Epithelial cell of esophagus (primary cell): ENCODE measurements at regions not wholly inside any gene's neighbourhood (a gene's known extent, or its start where the extent isn't known, plus 50 kb on each side); places are given as distances from the start of the nearest gene placed in this dataset.

Source experiments
- DNase-seq: peaks from one replicate; pipeline ENCODE4 v3.0.0; 2010; ENCODE audit warnings: low read depth
- H3K4me3 ChIP-seq: 2 replicates; pipeline ENCODE4 v1.5.1; 2011; ENCODE audit warnings: mild to moderate bottlenecking, low read length, control low read depth
- CTCF ChIP-seq: IDR thresholded peaks from 2 replicates; pipeline ENCODE4 v1.5.1; 2011; ENCODE audit warnings: low read depth, mild to moderate bottlenecking, low read length, control low read depth, inconsistent platforms; ENCODE audit not compliant: insufficient read depth; ENCODE audit errors: missing control alignments

- H3K4me3 ChIP-seq: no peak overlapping the region
- TF ChIP-seq CTCF: no peak
- DNase-seq: no peak
Measured at GRCh38 chr2:12806549-12807242, 90.0 kb downstream of the TRIB2 start.

- TF ChIP-seq CTCF: no peak
- DNase-seq: no peak
- no peak overlapping the region for H3K4me3 ChIP-seq
Measured at GRCh38 chr2:12807907-12808810, 91.4 kb downstream of the TRIB2 start.

DNA sequence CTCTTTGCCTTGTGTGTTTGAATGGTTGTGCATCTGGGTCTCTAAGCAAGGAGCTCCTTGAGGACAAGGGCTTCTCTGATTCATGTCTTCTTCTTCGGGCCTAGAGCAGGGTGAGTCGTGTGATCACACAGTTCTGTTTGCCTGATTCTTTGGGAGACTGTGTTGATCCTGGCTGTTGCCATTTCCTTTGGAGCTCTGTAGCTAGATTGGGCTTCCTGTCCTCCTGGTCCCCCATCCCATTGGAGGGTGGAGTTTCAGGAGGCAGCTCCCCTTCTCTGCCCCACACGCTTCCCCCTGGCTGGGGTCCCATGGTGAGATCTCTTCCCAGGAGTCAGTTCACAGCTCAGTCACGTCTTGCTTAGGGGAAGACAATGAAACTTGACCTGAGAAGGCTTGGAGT is 92.8 kb downstream of the TRIB2 start:
- H3K4me3 ChIP-seq: no peak overlapping the region
- no peak for TF ChIP-seq CTCF
- peak; percentile 17 for DNase-seq

DNA sequence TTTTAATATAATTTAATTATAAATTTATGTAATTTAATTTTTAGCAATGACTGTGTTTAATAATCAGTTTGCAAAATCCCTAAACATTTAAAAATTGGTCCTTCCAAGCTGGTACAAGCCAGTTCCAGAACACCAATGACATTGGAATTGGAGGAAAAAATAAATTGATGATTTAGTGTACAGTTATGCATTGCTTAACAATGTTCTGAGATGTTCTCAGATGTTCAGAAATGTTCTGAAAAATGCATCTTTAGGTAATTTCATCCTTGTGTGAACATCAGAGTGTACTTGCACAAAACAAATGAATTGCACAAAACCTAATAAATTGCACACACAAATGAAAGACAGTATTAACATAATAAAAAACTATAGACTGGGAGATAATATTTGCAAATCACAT is 95.2 kb downstream of the TRIB2 start:
- DNase-seq: no peak
- no peak for TF ChIP-seq CTCF
- H3K4me3 ChIP-seq: no peak overlapping the region

- no peak overlapping the region for H3K4me3 ChIP-seq
- no peak for TF ChIP-seq CTCF
- DNase-seq: no peak
Measured at GRCh38 chr2:12813166-12813565, 96.4 kb downstream of the TRIB2 start.

DNA sequence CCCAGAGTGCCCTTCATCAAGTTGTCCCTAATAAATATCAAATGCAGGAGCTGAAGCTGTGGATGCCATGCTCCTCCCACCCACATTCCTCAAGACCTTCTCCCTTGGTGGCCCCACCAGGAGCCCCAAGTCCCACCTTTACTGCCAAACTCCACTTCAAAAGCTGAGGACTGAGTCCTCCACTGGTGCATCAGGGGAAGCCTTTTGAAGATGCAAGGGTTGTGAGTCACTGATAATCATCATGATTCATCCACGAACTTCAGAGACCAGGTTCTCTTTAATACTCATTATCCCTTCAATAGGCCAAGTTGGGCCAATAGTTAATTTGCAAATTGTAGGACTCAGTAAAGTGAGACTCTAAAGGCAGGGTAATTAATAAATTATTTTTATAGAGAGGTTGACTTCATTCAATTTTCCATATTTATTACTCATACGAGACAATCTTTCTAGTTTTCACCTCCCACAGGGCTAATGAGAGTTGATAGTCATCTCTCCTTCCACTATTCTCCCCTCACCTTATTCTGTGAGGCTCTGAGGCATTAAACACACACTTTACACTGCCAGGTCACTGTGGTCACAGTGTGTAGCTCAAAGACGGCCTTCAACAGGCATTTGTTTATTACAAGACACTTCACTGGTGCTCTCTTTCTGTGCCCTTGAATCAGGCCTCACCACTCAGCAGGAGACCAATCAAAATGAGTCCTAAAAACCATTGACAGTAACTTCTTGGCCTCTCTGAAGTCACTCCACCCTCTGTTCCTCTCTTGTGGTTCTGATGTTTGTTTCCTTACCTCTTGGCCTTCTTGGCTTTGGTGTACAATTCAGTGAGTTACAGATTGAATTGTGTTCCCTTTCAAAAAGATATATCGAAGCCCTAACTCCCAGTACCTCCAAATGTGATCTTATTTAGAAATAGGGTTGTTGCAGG is 99.9 kb downstream of the TRIB2 start:
- TF ChIP-seq CTCF: no peak
- H3K4me3 ChIP-seq: no peak overlapping the region
- DNase-seq: peak; percentile 86
